ENCODE measurements at regions not wholly inside any gene's neighbourhood (a gene's known extent, or its start where the extent isn't known, plus 50 kb on each side); places are given as distances from the start of the nearest gene placed in this dataset.

- no peak for DNase-seq
Measured at GRCh38 chr3:152159328-152159727, 109.4 kb upstream of the MBNL1 start.

- no peak for DNase-seq
Measured at GRCh38 chr3:152160350-152161011, 108.2 kb upstream of the MBNL1 start.

- no peak for DNase-seq
Measured at GRCh38 chr3:152172460-152172859, 96.3 kb upstream of the MBNL1 start.

GRCh38 chr3:152173627-152174026, 95.1 kb upstream of the MBNL1 start:
- DNase-seq: no peak

- DNase-seq: no peak
Measured at GRCh38 chr3:152174876-152175527, 93.7 kb upstream of the MBNL1 start.

GRCh38 chr3:152175528-152175889, 93.2 kb upstream of the MBNL1 start:
- DNase-seq: no peak

DNA sequence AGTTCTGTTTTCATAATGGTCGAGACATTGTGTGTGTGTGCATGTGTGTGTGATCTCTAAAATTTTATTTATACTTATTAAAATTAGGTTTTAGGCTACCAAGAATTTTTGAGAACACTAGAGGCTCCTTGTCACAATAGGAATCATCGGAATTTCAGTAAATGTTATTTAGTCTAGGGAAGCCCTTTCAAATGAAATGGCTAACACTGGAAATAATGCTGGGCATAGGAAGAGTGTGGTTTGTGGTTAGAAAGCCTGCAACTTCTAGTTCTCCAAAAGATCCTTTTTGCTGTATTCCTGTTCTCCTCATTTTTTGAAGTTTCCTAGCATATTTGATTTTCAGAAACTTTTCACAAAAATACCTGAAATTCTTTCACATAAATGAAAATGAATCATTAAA, 92.5 kb upstream of the MBNL1 start:
- DNase-seq: no peak

DNA sequence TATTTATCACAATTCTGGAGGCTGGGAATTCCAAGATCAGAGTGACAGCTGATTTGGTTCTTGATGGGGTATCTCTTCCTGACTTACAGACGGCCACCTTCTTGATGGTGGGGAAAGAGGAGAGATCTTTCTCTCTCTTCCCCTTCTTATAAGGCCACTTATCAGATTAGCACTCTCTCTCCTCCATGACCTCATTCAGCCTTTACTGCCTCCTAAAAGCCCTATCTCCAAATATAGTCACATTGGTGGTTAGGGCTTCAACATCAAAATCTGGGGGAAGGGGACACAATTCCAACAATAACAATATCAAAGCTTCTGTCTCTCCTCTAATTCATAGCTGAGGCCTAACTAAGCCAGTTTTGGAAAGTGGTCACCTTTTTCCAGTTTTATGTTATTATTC, 91.7 kb upstream of the MBNL1 start:
- DNase-seq: no peak

DNA sequence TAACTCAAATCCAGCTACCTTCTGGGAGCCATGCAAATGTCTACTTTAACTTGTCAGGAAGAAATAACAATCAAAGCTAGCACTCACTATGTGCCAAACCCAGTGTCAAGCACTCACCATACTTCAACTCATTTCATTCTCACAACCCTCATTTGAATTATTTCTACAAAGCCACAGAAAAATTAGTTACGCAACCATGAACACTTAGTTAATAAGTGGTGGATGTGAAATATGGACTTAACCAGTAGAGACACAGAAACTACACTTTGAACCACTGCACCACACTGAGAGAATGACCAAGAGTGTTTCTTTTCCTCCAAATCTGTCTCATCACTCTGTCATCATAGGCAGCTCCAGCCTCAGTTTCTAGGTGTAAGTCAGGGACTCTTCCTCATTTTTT, 91.0 kb upstream of the MBNL1 start:
- no peak for DNase-seq

- peak; percentile 45 for DNase-seq
Measured at GRCh38 chr3:152183473-152183872, 85.3 kb upstream of the MBNL1 start.

DNA sequence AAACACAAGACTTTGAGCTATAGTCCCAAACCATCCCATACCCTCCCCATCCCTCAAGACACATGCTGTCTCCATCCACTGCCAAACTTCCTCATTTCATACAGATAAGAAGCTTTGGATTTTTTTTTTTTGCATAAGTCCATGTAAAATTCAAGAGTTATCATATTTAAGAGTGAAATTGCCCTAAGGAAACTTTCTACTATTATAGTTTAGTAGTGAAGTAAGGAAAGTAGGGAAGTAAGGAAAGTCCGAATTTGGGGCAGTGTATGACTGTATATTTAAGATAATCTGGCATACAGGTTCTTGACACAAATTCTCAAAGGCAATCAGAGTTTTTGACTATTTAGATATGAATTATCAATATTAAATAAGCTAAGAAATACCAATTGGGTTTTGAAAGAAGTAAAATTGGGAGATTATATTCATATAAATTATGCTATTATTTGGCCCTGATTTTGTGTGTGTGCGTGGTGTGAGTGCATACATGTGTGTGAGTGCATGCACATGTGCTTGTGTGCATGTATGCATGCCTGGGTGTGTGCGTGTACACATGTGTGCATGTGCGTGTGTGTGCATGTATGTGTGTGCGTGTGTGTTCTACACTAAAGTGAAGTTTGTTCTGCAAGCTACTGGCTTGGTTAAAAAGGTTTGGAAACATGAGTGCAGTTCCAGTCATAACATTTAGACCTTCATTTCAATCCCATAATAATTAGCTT, 83.6 kb upstream of the MBNL1 start:
- DNase-seq: no peak

DNA sequence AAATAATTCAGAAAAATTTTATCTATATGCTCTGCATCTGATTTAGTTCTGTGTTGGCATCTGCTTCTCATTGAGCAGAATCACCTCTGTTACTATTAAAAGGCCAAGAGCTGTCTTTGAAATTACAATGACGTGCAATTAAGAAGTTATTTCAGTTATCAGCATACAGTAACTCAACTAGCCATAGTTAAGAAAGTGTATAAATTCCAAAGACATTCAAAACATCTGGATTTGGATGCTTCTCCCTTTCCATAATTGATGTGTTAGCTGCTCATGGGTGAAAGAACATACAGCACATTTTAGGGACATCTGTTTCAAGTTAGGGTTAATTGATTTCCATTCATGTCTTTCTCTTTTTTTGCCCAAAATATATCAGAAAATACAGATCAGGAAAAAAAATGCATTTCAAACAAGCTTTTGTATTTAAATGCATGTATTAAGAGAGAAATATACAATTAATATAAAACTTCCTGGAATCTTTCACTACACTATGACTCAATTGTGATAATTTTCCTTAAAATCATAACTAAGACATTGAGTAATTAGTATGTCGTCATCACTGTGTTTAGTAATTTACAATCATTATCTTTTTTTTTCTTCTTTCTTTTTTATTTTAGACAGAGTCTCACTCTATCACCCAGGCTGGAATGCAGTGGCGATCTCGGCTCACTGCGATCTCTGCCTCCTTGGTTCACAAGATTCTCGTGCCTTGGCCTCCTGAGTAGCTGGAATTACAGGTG, 82.7 kb upstream of the MBNL1 start:
- no peak for DNase-seq

DNA sequence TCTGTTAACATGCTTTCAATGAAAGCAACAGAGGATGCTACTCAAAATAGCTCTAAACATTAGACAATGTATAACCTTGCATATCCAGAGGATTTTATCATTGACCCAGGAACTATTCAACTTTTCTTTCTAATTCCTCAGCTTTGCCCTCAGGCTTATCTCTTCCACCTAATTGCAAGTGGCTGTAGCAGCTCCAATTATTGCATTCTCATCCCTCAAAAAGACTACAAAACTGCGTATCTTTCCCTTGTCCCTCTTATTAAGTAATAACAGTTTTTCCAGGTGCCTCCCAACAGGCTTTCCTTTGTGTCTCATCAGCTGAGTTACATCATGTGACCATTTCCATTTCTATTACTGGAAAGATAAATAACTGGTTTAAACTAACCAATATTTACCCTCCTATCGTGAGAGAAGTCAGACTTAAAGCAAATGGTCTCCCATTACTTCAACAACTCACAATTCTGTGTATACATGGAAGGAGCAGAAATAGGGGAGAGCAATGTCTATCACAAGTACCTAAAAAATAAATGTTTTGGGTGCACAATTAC, 78.0 kb upstream of the MBNL1 start:
- no peak for DNase-seq

GRCh38 chr3:152192050-152192449, 76.7 kb upstream of the MBNL1 start:
- DNase-seq: no peak

- DNase-seq: no peak
Measured at GRCh38 chr3:152192936-152193672, 75.6 kb upstream of the MBNL1 start.

DNA sequence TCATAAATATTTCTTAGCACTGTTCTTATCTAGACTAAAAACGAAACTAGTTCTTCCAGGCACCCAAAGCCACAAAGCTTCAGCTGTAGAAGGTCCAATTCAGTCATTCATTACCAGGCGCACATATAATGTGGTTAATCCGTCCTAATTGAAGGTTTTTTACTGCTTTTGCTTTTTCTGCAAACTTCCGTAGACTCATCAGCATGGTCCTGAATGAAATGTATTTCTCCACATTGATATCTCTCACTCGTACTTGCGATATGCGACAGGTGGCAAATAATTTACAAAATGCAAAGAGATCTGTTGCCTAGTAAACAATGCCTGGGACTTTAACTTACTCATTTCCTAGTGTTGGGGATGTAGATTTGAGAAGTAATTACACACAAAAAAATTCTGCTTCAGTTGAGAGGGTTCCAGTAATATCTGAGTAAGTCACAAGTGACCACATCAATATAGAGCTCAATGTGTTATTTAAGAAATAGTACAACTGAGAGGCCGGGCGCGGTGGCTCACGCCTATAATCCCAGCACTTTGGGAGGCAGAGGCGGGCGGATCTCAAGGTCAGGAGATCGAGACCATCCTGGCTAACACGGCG, 75.0 kb upstream of the MBNL1 start:
- no peak for DNase-seq

DNA sequence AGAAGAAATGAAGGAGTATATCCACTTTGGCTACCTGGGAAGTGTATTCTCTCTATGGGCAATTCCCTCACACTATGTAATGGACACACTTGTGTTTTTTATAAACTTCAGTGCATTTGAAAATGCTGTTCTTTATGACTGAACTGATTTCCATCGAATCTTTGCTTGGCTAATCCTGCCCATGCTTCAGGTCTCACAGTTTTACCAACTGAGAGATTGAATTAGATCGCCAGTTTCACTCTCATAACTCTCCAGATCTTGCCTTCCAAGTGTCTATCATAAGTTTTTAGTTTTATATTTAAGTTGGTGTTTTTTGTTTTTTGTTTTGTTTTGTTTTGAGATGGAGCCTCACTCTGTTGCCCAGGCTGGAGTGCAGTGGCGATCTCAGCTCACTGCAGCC, 73.5 kb upstream of the MBNL1 start:
- no peak for DNase-seq

GRCh38 chr3:152196782-152197181, 71.9 kb upstream of the MBNL1 start:
- DNase-seq: no peak

GRCh38 chr3:152197451-152197850, 71.3 kb upstream of the MBNL1 start:
- DNase-seq: no peak

DNA sequence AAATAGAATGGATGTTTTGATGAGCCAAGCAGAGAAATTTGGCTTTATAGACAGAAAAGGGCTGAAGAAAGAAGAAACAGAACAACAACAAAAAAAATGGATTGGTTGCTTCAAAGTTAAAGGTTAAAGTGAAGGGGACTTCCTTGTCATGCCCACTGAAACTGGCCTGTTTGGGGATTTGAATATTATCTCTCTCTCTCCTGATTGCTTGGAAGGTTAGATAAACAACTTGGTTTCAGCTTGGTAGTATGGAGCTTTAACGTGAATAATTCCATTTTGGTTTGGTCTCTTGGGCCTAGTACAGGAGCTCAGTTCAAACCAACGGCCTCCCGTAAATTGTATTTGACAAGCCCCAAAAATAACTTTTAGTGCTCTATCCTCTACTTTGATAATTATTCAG, 70.8 kb upstream of the MBNL1 start:
- no peak for DNase-seq

DNA sequence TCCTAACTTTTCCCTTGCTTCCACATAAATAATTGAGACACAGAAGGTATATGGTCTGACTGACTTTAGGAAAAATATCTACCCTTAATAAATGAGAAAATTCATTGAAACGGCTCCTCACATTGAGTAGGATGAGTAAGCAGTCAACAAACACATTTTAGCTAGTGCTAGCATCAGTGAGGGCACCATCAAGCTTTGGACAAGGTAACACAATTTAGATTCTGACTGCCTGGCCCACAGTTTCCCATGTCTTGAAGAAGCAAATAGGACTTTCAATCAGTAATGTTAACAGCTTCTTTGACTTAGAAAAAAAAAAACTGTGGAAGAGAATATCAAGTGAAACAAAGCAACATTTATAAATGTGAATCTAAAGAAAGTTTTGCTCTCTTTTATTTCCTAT, 70.1 kb upstream of the MBNL1 start:
- no peak for DNase-seq

DNA sequence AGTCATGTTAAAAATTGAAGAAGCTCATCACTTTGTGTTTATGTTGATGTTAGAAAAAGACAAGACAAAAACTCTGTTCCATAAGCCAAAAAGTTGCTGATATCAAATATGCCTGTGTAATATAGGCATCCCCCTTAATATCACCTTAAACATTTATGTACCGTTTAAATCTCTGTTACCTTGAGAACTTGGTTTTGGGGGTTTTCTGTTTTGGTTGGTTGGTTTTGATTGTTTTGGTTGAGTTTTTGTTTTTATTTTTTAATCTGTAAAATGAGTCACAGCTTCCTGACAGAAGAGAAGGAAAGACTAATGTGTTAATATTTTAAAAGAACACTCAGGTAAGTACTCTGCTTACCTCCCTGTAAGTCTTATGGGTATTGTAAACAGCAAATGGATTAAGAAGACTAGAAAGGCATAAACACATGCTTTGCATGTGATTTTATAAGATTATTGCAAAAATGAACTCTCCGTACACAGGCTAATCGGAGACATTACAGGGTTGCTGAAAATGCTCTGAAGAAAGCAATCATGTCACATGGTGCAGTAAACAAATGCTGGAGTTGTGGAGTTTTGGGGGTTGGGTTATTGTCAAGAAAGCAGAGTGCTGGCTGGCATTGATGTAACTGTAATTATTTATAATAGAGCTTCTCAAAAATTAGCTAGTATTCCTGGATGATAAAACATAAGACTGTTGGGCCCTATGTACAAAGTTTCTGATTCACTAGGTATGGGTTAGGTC, 69.5 kb upstream of the MBNL1 start:
- DNase-seq: no peak

Measured in NCI-H1694 treated with DMSO at 0.1 percent for 48 hours (cell line).